B cell (primary cell): ENCODE measurements at regions not wholly inside any gene's neighbourhood (a gene's known extent, or its start where the extent isn't known, plus 50 kb on each side); places are given as distances from the start of the nearest gene placed in this dataset.

ENCODE experiments used
- ATAC-seq: fragments of 200-7000 bp; cut with Tn5 transposase; one replicate; pipeline ENCODE4 v1.10.0; 2021; ENCODE audit warnings: low read depth, mild to moderate bottlenecking, moderate number of reproducible peaks, moderate library complexity
- CTCF ChIA-PET: fragments of 350-600 bp; sonication (Branson Sonifier 250); formaldehyde crosslinking; loops from one replicate; lab custom pipeline; 2021; ENCODE audit warnings: antibody characterized with exemption, inconsistent platforms; lab: Charles Lee
- POLR2A ChIA-PET: fragments of 350-600 bp; sonication (Branson Sonifier 250); formaldehyde crosslinking; loops from one replicate; lab custom pipeline; 2021; ENCODE audit warnings: antibody characterized with exemption; lab: Charles Lee
- DNase-seq: peaks from one replicate; pipeline ENCODE4 v3.0.0; 2013
- H2AFZ ChIP-seq: 2 replicates; pipeline ENCODE4 v1.6.1; 2012; ENCODE audit warnings: mild to moderate bottlenecking, low read depth, low read length; ENCODE audit not compliant: insufficient read depth, poor library complexity, severe bottlenecking
- H3K27ac ChIP-seq, 2 donors: 1 replicate in 1 of 2; 2 replicates in 1 of 2; pipeline ENCODE4 v1.5.1; 2012 to 2013; ENCODE audit warnings: low read length in 2 of 2, mild to moderate bottlenecking in 2 of 2, moderate library complexity in 1 of 2
- H3K27me3 ChIP-seq, 4 experiments: fragments of 200-600 bp in 1 of 4; sonication (generic) in 1 of 4; replicated peaks in 1 of 4; 1 replicate in 2 of 4; 2 replicates in 2 of 4; pipeline versions ENCODE4 v1.6.1 to v1.7.0; 2013 to 2016; ENCODE audit warnings: low read length in 3 of 4, mild to moderate bottlenecking in 2 of 4, mixed read lengths in 1 of 4, moderate library complexity in 1 of 4; ENCODE audit not compliant: insufficient read depth in 4 of 4, control insufficient read depth in 3 of 4; ENCODE audit errors: control extremely low read depth in 1 of 4
- H3K36me3 ChIP-seq, 2 experiments: replicated peaks in 1 of 2; 1 replicate in 1 of 2; 2 replicates in 1 of 2; pipeline versions ENCODE4 v1.6.1 to v1.7.1; 2013; ENCODE audit warnings: low read length in 1 of 2; ENCODE audit not compliant: insufficient read depth in 2 of 2, control insufficient read depth in 1 of 2; ENCODE audit errors: control extremely low read depth in 1 of 2, extremely low read depth in 1 of 2
- H3K4me1 ChIP-seq, 2 donors: fragments of 200-600 bp in 1 of 2; sonication (generic) in 1 of 2; 1 replicate in 1 of 2; 2 replicates in 1 of 2; pipeline versions ENCODE4 v1.5.1 to v1.6.1; 2013 to 2017; ENCODE audit warnings: low read length in 2 of 2; ENCODE audit not compliant: control insufficient read depth in 2 of 2, insufficient read depth in 2 of 2
- H3K4me2 ChIP-seq: replicated peaks from 2 replicates; pipeline ENCODE3; 2012; ENCODE audit warnings: mild to moderate bottlenecking, low read depth, low read length; ENCODE audit not compliant: poor library complexity, severe bottlenecking
- H3K4me3 ChIP-seq, 5 experiments: fragments of 200-600 bp in 1 of 5; sonication (generic) in 1 of 5; 1 replicate in 3 of 5; 2 replicates in 2 of 5; pipeline versions ENCODE4 v1.5.1 to v1.7.0; 2011 to 2016; ENCODE audit warnings: low read length in 4 of 5, mild to moderate bottlenecking in 4 of 5, low read depth in 2 of 5, control low read depth in 1 of 5, moderate library complexity in 1 of 5; ENCODE audit not compliant: insufficient read depth in 1 of 5; ENCODE audit errors: control extremely low read depth in 1 of 5, extremely low read depth in 1 of 5
- H3K79me2 ChIP-seq: fragments of 200-600 bp; sonication (generic); one replicate; pipeline ENCODE4 v1.6.0; 2016; ENCODE audit warnings: low read length; ENCODE audit not compliant: control insufficient read depth, insufficient read depth
- H3K9ac ChIP-seq: fragments of 200-600 bp; sonication (generic); 2 replicates; pipeline ENCODE4 v1.6.1; 2017; ENCODE audit warnings: mild to moderate bottlenecking, low read length, moderate library complexity
- H3K9me3 ChIP-seq, 3 donors: one replicate each; pipeline versions ENCODE4 v1.6.1 to v1.7.1; 2013; ENCODE audit warnings: low read length in 2 of 3; ENCODE audit not compliant: control insufficient read depth in 2 of 3, insufficient read depth in 1 of 3; ENCODE audit errors: control extremely low read depth in 1 of 3
- H4K20me1 ChIP-seq: 2 replicates; pipeline ENCODE4 v1.6.0; 2012; ENCODE audit warnings: mild to moderate bottlenecking, low read length; ENCODE audit not compliant: insufficient read depth, control insufficient read depth, poor library complexity, severe bottlenecking
- H3K27ac Mint-ChIP-seq: one replicate; pipeline ENCODE4 v1.8.0; 2021; ENCODE audit warnings: mixed read lengths
- H3K27me3 Mint-ChIP-seq: one replicate; pipeline ENCODE4 v1.8.0; 2021; ENCODE audit warnings: mixed read lengths
- H3K4me1 Mint-ChIP-seq: one replicate; pipeline ENCODE4 v1.8.0; 2021; ENCODE audit warnings: mixed read lengths
- H3K4me3 Mint-ChIP-seq: one replicate; pipeline ENCODE4 v1.8.0; 2021; ENCODE audit warnings: mixed read lengths
- H3K9me3 Mint-ChIP-seq: one replicate; pipeline ENCODE4 v1.8.0; 2022; ENCODE audit warnings: mixed read lengths; ENCODE audit not compliant: insufficient read depth
- CTCF ChIP-seq: fragments of 200-600 bp; IDR thresholded peaks from one replicate; pipeline ENCODE4 v1.8.0; 2022; ENCODE audit warnings: antibody characterized with exemption, mild to moderate bottlenecking
- EZH2 ChIP-seq: IDR thresholded peaks from 2 replicates; pipeline ENCODE4 v1.6.1; 2012; ENCODE audit warnings: borderline replicate concordance, low read depth, mild to moderate bottlenecking, moderate library complexity, low read length; ENCODE audit not compliant: insufficient read depth, poor library complexity, severe bottlenecking
- WGBS: methylation state at CpG from one replicate; pipeline ENCODE4 v1.1.5; 2013; ENCODE audit warnings: missing lambda C conversion rate; ENCODE audit not compliant: insufficient coverage; 5-methylcytosine and 5-hydroxymethylcytosine counted together
- intact Hi-C: fragments of 100-400 bp; cut with micrococcal nuclease; formaldehyde crosslinking; loops from one replicate; pipeline ENCODE4 v1.10.0; 2022

DNA sequence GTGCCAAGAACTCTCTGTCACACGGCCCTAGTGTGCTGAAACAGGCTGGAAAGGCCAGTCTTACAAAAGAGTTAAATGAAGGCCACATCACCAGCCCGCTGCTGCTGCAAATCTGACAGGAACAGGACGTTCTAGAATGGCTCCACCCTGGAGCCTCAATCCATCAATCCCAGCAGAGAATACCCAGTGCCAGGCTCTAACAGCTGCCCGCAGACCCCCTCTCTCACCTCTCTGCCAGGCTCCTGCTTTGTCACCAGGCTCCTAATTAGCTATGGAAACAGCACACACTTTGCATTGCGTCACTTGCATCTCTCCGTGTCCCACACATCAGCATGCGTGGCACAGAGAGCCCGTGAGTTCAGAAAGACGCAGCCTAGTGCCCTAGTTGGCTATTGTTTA is 314.1 kb downstream of the FOXO1 start:
- POLR2A ChIA-PET, result no interaction called here
- no peak for ATAC-seq
- no peak overlapping the region for H2AFZ ChIP-seq
- no peaks in the 10 kb centered on the region for H3K79me2 ChIP-seq
- intact Hi-C loops, result no loop called here
- Mint-ChIP-seq H3K27me3 (no peaks in the 10 kb centered on the region), H3K4me1 (no peaks in the 10 kb centered on the region), H3K27ac (no peak overlapping the region), H3K4me3 (no peak overlapping the region), H3K9me3 (no peaks in the 10 kb centered on the region)
- no peak overlapping the region for H3K4me2 ChIP-seq
- H3K36me3 ChIP-seq, result no peaks in the 10 kb centered on the region
- no peaks in the 10 kb centered on the region for H3K27me3 ChIP-seq
- WGBS, result 98% methylated on average over 9 of the region's 9 CpGs
- TF ChIP-seq CTCF, result no peak
- TF ChIP-seq EZH2, result no peak
- H3K27ac ChIP-seq, result no peak overlapping the region
- no peaks in the 10 kb centered on the region for H3K9me3 ChIP-seq
- no peak for DNase-seq
- no peak overlapping the region for H3K4me3 ChIP-seq
- no peaks in the 10 kb centered on the region for H3K4me1 ChIP-seq
- H4K20me1 ChIP-seq, result no peaks in the 10 kb centered on the region
- CTCF ChIA-PET, result no interaction called here
- H3K9ac ChIP-seq, result no peak overlapping the region

GRCh38 chr13:40352802-40353562 is 313.5 kb downstream of the FOXO1 start:
- H3K27ac ChIP-seq, result no peak overlapping the region
- H3K36me3 ChIP-seq, result no peaks in the 10 kb centered on the region
- no peaks in the 10 kb centered on the region for H3K27me3 ChIP-seq
- H3K4me2 ChIP-seq, result no peak overlapping the region
- ChIA-PET POLR2A (interaction anchor here (0.6 kb wide), 2 partner anchors 16 to 30 kb away, joined by 3 to 5 read pairs; no protein-coding TSS in a partner anchor), CTCF (no interaction called here)
- H3K4me1 ChIP-seq, result no peaks in the 10 kb centered on the region
- ATAC-seq (no peak), DNase-seq (no peak)
- H3K79me2 ChIP-seq, result no peaks in the 10 kb centered on the region
- H3K4me3 Mint-ChIP-seq, result no peak overlapping the region
- 82% methylated on average over 6 of the region's 6 CpGs for whole genome bisulfite sequencing
- H3K9me3 Mint-ChIP-seq, result no peaks in the 10 kb centered on the region
- H2AFZ ChIP-seq, result no peak overlapping the region
- H3K9me3 ChIP-seq, result no peaks in the 10 kb centered on the region
- intact Hi-C loops, result no loop called here
- no peak for TF ChIP-seq CTCF
- TF ChIP-seq EZH2, result no peak
- H3K9ac ChIP-seq, result no peak overlapping the region
- H3K27ac Mint-ChIP-seq, result no peak overlapping the region
- H4K20me1 ChIP-seq, result no peaks in the 10 kb centered on the region
- H3K27me3 Mint-ChIP-seq, result no peaks in the 10 kb centered on the region
- H3K4me3 ChIP-seq, result no peak overlapping the region
- no peaks in the 10 kb centered on the region for H3K4me1 Mint-ChIP-seq
